ENCODE measurements at regions not wholly inside any gene's neighbourhood (a gene's known extent, or its start where the extent isn't known, plus 50 kb on each side); places are given as distances from the start of the nearest gene placed in this dataset.

GRCh38 chr15:93359060-93359408 lies 270.0 kb upstream of the RGMA start:
- ChIA-PET POLR2A (ENCODE audit: partially characterized antibody) (no interaction called here), CTCF (ENCODE audit: partially characterized antibody) (interaction anchor here (1.0 kb wide), 1 partner anchor 272 kb away, joined by 4 read pairs; no protein-coding TSS in a partner anchor)
- Histone ChIP-seq H3K23me2 (ENCODE audit: low read depth, low read length) (peaks cover 4% of the 10 kb centered on the region; the same call in 1 of the 2 replicates), H3K9ac (replicated peaks in 1 of 4; ENCODE audit: extremely low read depth in 1 of 4, low read depth in 3 of 4, low read length in 3 of 4) (no peak overlapping the region), H3K4me1 (replicated peaks in 1 of 4; ENCODE audit: control insufficient read depth in 3 of 4, insufficient read depth in 4 of 4, low read length in 3 of 4) (peaks cover 0 to 11% (median 9%) of the 10 kb centered on the region in 4 experiments; a peak in 6 of 7 replicates), H3K4me3 (ENCODE audit: extremely low read depth in 1 of 4, insufficient read depth in 2 of 4, low read depth in 3 of 4, low read length in 4 of 4) (no peak overlapping the region), H2BK120ac (replicated peaks; ENCODE audit: low read depth, low read length) (no peak overlapping the region), H3K23ac (ENCODE audit: insufficient read length) (no peak overlapping the region), H3K79me2 (ENCODE audit: control insufficient read depth in 1 of 2, insufficient read depth in 2 of 2, low read length in 2 of 2) (no peaks in the 10 kb centered on the region), H4K8ac (ENCODE audit: extremely low read depth, insufficient read depth, low read length) (no peak overlapping the region), H2AFZ (ENCODE audit: low read length) (no peak overlapping the region), H3K18ac (ENCODE audit: extremely low read depth, low read length) (no peak overlapping the region), H4K20me1 (replicated peaks in 1 of 2; ENCODE audit: control insufficient read depth in 1 of 2, insufficient read depth in 2 of 2, low read length in 2 of 2) (no peaks in the 10 kb centered on the region), H3K56ac (replicated peaks; ENCODE audit: insufficient read length, low read depth, low read length) (no peak overlapping the region), H2BK20ac (ENCODE audit: low read length) (no peak overlapping the region), H4K91ac (replicated peaks; ENCODE audit: insufficient read length, low read length) (no peak overlapping the region), H3K79me1 (ENCODE audit: low read depth, low read length) (no peaks in the 10 kb centered on the region), H3K4me2 (ENCODE audit: insufficient read depth in 1 of 2, low read depth in 2 of 2, low read length in 2 of 2) (no peak overlapping the region), H3K36me3 (ENCODE audit: control insufficient read depth in 2 of 4, insufficient read depth in 4 of 4, low read length in 3 of 4) (no peaks in the 10 kb centered on the region), H2BK12ac (ENCODE audit: low read depth, low read length) (no peak overlapping the region), H3K9me3 (ENCODE audit: insufficient read depth in 2 of 2, low read depth in 1 of 2, low read length in 1 of 2) (no peaks in the 10 kb centered on the region), H3K14ac (ENCODE audit: insufficient read length) (no peak overlapping the region), H3K4ac (replicated peaks; ENCODE audit: insufficient read length, low read depth, low read length) (no peak overlapping the region), H3K27me3 (replicated peaks in 1 of 4; ENCODE audit: control insufficient read depth in 3 of 4, extremely low read depth in 1 of 4, insufficient read depth in 3 of 4, low read length in 3 of 4) (peaks cover 10 to 41% (median 39%) of the 10 kb centered on the region in 4 experiments; a peak in 6 of 7 replicates), H3K27ac (ENCODE audit: low read depth, low read length) (no peak overlapping the region), H2BK15ac (ENCODE audit: low read length) (no peak overlapping the region), H2AK5ac (ENCODE audit: low read depth, low read length) (no peak overlapping the region), H2BK5ac (ENCODE audit: low read depth, low read length) (no peak overlapping the region), H4K5ac (ENCODE audit: insufficient read length, low read depth, low read length) (no peak overlapping the region)
- FAIRE-seq (no peak), DNase-seq (ENCODE audit: low read depth in 1 of 2, low spot score in 2 of 2) (no peak)
- 96% methylated on average over 6 of the region's 6 CpGs; no CpG with 5 or more reads in 1 of the 2 experiments for WGBS, 2 experiments (ENCODE audit: extremely low coverage in 1 of 2, insufficient coverage in 1 of 2, insufficient read length in 1 of 2, insufficient replicate concordance in 2 of 2, low coverage in 1 of 2, low lambda C conversion rate in 2 of 2, missing lambda C conversion rate in 1 of 2)
- TF ChIP-seq NANOG (IDR thresholded peaks at IDR 0.05; ENCODE audit: insufficient read depth, low read depth, low read length, poor library complexity, severe bottlenecking): no peak
- no peak for TF ChIP-seq CTBP2 (IDR thresholded peaks at IDR 0.05; ENCODE audit: borderline replicate concordance, insufficient read depth, insufficient read length, low read length)
- TF ChIP-seq SIN3A (conservative IDR thresholded peaks at IDR 0.05 in 1 of 2, IDR thresholded peaks at IDR 0.05 in 1 of 2; ENCODE audit: low read depth in 1 of 2, low read length in 2 of 2): no peak
- no peak for TF ChIP-seq HDAC2 (IDR thresholded peaks at IDR 0.05; ENCODE audit: borderline replicate concordance in 1 of 2, low read depth in 2 of 2, low read length in 2 of 2)
- TF ChIP-seq GABPA (IDR thresholded peaks at IDR 0.05; ENCODE audit: borderline replicate concordance, insufficient read depth, low read length): no peak
- TF ChIP-seq RNF2 (IDR thresholded peaks at IDR 0.05; ENCODE audit: borderline replicate concordance, low read depth, low read length, missing control alignments, poor library complexity, severe bottlenecking): no peak
- no peak for TF ChIP-seq TCF12 (IDR thresholded peaks at IDR 0.05; ENCODE audit: low read depth, low read length)
- no peak for TF ChIP-seq SIRT6 (IDR thresholded peaks at IDR 0.05; ENCODE audit: low read length)
- TF ChIP-seq CBX8 (IDR thresholded peaks at IDR 0.05; ENCODE audit: borderline replicate concordance, low read depth, low read length): no peak
- no peak for TF ChIP-seq BCL11A (IDR thresholded peaks at IDR 0.05; ENCODE audit: low read depth in 2 of 2, low read length in 2 of 2)
- no peak for TF ChIP-seq KDM5A (IDR thresholded peaks at IDR 0.05; ENCODE audit: low read length)

All from H1 (cell line).